NCI-H345 treated with DMSO at 0.1 percent for 48 hours (cell line): ENCODE measurements at regions not wholly inside any gene's neighbourhood (a gene's known extent, or its start where the extent isn't known, plus 50 kb on each side); places are given as distances from the start of the nearest gene placed in this dataset.
"Not testable (repeated sequence)": the region's sequence is repeated elsewhere in the genome, so short reads cannot be mapped to it uniquely, and the experiment has no call there.

Experiments used
- DNase-seq: peaks from one replicate; lab custom pipeline; 2025; ENCODE audit not compliant: unreplicated experiment; lab: John Stamatoyannopoulos, UW

DNA sequence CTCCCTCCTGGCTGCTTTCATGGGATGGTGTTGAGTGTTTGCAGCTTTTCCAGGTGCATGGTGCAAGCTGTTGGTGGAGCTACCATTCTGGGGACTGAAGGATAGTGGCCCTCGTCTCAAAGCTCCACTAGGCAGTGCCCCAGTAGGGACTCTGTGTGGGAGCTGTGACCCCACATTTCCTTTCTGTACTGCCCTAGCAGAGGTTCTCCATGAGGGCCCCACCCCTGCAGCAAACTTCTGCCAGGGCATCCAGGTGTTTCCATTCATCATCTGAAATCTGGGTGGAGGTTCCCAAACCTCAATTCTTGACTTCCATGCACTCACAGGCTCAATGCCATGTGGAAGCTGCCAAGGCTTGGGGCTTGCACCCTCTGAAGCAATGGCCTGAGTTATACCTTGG, 72.7 kb upstream of the S1PR3 start:
- DNase-seq = not testable (repeated sequence)

DNA sequence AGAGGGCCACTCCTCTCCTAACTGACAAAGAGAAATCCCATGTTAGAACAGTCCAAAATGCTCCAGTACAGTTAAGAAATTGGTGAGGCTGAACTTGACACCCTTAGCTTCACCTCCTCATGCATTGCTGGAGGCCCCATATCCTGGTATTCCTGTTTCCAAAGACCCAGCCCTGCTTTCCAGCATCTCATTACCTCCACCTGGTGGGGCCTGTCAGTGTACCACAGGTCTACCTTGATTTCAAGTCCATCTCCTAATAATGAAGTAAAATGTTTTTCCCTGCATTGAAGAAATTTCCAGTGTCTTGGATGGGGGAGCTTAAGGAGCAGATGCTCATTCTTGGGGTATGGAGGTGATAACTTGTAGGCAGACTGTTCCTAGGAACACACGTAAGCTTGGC, 70.6 kb upstream of the S1PR3 start:
- no peak for DNase-seq

DNA sequence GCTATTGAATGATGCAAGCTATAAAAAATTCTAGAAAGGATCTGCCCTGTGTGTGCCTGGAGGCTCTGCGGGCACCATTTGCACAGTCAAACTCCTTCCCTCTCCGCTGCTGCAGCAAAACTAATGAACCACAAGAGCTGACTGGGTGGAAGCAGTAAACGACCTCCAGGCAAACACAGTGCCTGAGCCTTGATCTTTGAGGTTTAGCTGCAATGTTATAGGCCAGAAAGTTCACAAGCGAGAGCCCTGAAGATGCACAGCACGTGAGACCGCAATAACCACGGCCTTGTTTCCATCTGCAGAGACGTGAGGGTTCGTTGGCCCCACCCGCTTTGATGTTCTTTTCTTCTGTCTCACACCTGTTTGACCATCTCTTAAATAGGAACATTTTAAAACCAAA, 69.2 kb upstream of the S1PR3 start:
- no peak for DNase-seq

DNA sequence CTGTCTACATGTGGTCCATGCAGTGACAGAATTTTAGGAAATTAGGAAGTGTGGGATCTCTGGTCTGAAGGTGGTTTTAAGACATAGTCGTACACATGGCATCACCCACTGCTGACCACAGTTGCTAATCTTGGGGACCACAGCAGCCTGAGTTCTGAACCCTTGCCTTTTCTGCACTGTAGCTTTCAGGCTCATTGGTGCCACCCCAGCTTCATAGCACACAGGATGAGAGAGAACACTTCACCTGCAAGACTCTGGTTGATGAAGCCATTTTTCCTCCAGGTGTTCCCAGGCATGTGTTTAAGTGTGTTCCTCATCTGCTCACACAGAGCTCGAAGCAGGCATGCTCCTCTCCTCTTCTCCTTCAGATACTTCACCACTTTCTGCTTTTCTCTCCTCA, 68.2 kb upstream of the S1PR3 start:
- no peak for DNase-seq

DNA sequence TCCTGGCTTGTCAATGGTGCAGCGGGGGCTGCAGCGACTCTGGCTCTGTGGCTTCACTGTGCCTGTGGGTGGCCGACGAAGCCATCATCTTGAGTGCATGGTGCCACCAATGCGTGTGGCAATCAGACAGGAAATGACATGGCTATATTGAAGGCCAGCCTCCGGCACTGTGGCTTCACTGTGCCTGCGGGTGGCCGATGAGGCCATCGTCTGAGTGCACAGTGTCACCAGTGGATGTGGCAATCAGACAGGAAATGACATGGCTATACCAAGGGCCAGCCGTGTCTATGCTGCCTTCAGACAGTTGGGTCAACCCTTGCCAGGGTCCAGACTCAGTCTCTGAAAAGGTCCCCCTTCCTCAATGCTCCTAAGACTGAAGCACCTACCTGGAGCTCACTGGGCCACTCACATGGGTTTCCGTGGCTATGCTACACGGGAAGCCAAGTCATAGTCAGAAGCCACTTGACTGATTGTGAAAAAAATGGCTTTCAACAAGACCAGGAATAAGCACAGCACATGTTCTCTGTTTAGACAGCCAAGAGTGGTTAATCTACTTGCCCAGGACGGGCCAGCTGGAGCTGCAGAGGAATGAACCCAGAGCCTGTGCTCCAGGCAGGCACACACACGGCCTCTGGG, 67.5 kb upstream of the S1PR3 start:
- no peak for DNase-seq

DNA sequence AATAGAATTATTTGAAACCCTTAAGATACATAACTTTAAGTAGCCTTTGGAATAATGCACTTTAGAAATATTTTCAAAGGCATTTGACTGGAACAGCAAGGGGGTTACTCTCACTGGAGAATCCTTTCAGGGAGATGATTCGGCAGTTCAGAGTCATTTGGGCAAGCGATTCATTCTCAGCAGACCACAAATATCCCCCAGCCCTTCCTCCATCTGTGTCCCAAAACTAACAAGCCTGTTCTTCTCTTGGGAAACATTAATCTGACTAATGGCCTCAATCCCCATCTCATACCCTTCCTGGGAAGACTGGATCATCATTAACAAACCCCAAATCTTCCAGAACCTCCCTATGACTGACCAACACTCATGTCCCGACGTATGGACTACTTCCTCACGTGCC, 65.8 kb upstream of the S1PR3 start:
- no peak for DNase-seq

DNA sequence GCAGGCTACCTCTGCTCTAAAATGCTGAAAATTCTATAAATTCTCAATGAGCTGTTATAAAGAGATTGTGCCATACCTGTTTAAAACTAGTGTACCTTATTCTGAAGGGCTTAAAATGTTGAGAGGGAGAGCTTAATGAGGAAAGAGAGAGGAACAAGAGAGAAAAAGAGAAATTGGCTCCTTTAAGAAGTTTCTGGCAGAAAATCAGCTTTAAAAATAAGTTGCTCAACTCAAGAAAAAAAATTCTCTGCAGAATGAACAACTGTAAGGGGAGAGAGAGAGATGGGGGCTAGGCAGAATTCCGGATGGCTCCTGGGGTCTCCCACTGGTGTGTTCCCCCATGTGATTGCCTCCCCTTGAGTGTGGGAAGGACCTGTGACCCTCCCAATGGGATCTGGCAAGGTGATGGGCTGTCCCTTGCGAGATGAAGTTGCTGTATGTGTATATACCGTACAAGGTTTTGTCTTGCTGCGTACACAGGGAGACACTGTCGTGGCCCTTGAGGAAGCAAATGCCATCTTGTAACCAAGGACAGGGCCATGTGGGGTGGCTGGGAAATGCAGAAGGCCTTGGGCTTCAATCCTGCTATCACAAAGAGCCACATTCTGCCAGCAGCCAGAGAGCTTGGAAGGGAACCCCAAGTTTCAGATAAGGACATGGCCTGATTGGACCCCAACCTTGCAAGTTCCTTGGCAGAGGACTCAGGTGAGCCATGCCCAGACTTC, 64.3 kb upstream of the S1PR3 start:
- no peak for DNase-seq

DNA sequence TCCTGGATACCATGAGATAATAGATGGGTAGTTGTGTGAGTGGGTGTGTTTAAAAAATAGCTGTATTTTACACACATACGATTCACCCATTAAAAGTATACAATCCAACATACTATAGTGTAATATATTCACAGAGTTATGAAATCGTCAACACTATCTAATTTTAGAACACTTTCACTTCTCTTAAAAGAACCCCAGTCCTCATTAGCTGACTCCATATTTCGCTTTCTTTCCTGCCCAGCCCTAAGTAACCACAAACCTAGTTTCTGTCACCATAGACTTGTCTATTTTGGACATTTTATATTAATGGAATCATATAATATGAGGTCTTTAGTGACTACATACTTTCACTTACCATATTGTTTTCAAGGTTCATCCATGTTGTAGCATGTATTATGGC, 63.8 kb upstream of the S1PR3 start:
- DNase-seq = no peak

DNA sequence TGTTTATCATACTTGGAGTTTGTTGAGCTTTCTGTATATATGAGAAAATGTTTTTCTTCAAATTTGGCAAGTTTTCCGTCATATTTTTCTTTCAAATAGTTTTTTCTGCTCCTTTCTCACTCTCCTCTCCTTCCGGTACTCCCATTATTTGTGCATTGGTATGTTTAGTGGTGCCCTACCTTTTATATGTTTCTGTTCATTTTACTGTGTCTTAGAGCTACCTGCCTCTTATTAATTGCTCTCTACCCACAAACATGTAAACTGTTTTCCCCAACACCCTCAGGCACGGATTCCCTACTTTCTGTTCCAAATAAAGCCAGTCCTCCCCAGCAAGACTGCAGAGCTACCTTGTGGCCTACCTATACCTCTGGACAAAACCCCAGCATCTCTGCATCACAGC, 60.6 kb upstream of the S1PR3 start:
- no peak for DNase-seq

DNA sequence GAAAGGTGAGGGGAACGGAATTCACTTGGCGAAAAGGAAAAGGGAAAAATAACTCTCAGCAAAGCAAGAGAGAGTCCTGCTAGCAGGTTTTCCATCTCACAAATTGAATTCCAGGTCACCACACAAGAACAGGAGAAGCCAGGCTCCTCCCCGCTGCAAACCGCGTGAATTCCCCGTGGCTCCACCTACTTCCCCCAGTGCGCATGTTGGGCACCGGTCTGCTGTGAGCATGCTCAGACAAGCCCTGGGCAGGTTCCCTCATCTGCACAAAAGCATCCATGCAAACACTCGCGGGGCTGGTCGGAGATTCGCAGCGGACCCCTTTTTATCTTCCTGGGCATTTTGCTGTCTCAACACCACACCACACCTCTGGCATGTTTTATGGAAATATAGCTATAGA, 58.5 kb upstream of the S1PR3 start:
- DNase-seq = no peak

DNA sequence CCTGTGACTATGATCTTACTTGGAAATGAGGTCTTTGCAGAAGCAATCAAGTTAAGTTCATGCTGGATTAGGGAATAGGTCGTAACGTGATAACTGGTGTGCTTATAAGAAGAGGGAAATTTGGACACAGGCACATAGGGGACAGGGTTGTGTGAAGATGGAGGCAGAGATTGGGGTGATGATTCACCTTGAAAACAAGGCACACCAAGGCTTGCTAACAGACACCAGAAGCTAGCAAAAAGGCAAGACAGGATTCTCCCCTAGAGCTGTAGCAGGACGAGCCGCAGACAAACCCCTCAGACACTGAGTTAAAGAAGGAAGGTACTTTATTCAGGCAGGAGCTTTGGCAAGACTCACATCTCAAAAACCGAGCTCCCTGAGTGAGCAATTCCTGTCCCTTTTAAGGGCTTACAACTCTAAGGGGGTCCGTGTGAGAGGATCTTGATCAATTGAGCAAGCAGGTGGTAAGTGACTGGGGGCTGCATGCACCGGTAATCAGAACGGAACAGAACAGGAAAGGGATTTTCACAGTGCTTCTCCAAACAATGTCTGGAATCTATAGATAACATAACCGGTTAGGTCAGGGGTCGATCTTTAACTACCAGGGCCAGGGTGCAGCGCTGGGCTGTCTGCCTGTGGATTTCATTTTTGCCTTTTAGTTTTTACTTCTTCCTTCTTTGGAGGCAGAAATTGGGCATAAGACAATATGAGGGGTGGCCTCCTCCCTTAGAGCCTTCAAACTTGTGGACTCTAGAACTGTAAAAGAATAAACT, 57.5 kb upstream of the S1PR3 start:
- no peak for DNase-seq

DNA sequence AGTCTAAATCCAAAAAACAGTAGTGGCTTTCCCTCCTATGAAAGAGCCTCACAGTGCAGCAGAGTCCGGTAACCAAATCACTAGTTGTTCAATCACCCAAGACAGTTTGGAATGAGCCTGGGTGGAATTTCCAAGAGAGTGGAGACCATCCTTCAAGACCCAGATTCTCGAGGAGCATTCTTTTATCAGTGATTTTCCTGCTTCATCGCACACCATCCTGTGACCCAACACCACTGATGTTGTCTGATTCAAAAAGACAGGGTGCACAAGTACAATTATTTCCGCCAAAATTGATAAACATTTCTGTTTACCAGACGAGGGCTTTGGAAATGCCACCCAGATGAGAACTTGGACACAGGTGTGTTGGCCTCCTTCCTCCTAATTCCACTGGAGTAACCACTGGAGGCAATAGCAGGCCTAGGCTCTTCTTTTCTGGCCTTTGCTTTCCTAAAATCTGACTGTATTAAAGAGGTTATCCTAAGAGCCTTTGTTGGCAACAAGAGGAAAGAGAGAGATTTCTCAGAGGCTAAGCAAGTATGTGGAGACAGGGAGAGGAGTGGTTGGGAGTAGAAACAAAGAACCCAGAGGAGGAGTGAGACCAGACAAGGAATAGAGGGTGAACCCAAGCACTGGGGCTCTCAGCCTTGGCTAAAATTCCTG, 56.3 kb upstream of the S1PR3 start:
- DNase-seq = no peak

DNA sequence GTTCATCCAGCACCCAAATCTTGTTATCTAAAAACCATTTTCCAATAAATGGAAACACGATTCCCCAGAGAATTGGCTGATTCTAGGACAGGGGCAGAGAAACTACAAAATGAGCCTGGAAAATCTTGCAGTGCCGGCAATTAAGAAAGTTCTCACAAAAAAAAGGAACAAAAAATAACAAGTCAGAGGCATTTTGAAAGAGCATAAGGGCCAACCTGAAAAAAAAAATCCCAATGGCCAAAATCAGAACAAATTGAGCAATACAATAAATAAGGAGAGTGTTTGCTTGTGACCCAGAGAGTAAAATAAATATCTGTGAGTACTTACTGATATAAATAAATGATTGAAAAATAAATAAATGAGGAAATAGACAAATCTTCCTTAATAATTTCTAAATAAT, 55.1 kb upstream of the S1PR3 start:
- no peak for DNase-seq

DNA sequence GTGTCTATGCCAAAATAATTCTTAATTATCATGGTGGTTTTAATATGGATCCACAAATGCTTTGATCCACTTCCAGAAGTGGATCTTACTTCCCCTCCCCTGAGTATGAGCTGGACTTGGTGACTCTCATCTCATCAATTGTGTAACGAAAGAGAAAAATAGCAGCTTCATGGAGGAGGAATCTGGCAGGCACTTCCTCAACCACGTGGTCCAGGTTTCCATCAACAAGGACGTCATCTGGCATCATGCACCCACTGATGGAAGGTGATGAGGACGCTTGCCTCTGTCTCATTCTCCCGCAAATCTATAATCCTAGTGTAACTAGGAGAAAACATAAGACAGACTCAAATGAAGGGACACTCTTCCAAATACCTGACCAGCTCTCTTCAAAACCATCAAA, 54.6 kb upstream of the S1PR3 start:
- DNase-seq = no peak

DNA sequence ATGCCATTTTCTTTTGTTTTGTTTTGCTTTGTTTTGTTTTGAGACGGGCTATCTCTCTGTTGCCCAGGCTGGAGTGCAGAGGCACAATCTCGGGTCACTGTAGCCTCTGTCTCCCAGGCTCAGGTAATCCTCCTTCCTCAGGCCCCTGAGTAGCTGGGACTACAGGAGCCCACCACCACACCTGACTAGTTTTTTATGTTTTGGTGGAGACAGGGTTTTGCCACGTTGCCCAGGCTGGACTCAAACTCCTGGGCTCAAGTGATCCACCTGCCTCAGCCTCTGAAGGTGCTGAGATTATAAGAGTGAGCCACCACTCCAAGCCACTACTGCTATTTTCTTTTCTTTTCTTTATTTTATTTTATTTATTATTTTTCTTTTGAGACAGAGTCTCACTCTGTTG, 54.0 kb upstream of the S1PR3 start:
- no peak for DNase-seq

DNA sequence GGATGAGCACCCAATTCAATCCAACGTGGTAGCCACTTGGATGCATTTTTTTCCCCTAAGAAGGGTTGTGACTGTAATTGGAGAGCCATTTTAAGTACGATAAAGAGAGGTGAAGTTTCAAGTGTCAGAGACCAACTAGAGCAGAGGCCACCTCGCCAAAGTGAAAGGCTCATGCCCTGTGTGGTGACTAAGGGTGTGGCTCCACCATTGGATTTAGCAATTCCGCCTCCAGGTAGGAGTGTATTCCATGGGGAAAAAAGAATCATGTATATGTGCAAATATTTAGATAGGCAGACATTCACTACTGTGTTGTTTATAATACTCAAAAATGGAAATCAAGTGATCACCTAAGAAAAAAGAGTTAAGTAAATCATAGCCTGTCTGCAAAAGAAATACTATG, 53.1 kb upstream of the S1PR3 start:
- DNase-seq = no peak
